GM18511 (cell line): ENCODE measurements at regions not wholly inside any gene's neighbourhood (a gene's known extent, or its start where the extent isn't known, plus 50 kb on each side); places are given as distances from the start of the nearest gene placed in this dataset.

ENCODE experiments used
- ATAC-seq: cut with Tn5 transposase; IDR thresholded peaks from one replicate; pipeline ENCODE4 v1.9.1; 2021; ENCODE audit warnings: mild to moderate bottlenecking, moderate library complexity; ENCODE audit not compliant: unreplicated experiment

GRCh38 chr18:25456334-25457010, 104.5 kb upstream of the ZNF521 start:
- ATAC-seq = no peak

- no peak for ATAC-seq
Observed at GRCh38 chr18:25455646-25456045, 103.7 kb upstream of the ZNF521 start.

GRCh38 chr18:25455159-25455558, 103.2 kb upstream of the ZNF521 start:
- no peak for ATAC-seq

- ATAC-seq = no peak
Observed at GRCh38 chr18:25454730-25455129, 102.8 kb upstream of the ZNF521 start.

- ATAC-seq = no peak
Observed at GRCh38 chr18:25454270-25454659, 102.3 kb upstream of the ZNF521 start.

- no peak for ATAC-seq
Observed at GRCh38 chr18:25453556-25454269, 101.7 kb upstream of the ZNF521 start.

- ATAC-seq = no peak
Observed at GRCh38 chr18:25451077-25451658, 99.2 kb upstream of the ZNF521 start.

GRCh38 chr18:25449046-25449445, 97.1 kb upstream of the ZNF521 start:
- ATAC-seq = no peak

GRCh38 chr18:25446972-25447371, 95.0 kb upstream of the ZNF521 start:
- ATAC-seq = peak; percentile 52

- no peak for ATAC-seq
Observed at GRCh38 chr18:25445430-25445829, 93.5 kb upstream of the ZNF521 start.

- no peak for ATAC-seq
Observed at GRCh38 chr18:25443776-25444175, 91.8 kb upstream of the ZNF521 start.

- no peak for ATAC-seq
Observed at GRCh38 chr18:25435149-25435782, 83.3 kb upstream of the ZNF521 start.

- ATAC-seq = no peak
Observed at GRCh38 chr18:25434745-25435144, 82.8 kb upstream of the ZNF521 start.

GRCh38 chr18:25433590-25433989, 81.6 kb upstream of the ZNF521 start:
- ATAC-seq = no peak

- no peak for ATAC-seq
Observed at GRCh38 chr18:25425024-25425423, 73.1 kb upstream of the ZNF521 start.

- ATAC-seq = no peak
Observed at GRCh38 chr18:25423760-25424159, 71.8 kb upstream of the ZNF521 start.

GRCh38 chr18:25423267-25423666, 71.3 kb upstream of the ZNF521 start:
- no peak for ATAC-seq

GRCh38 chr18:25422230-25422629, 70.3 kb upstream of the ZNF521 start:
- ATAC-seq = no peak

GRCh38 chr18:25420077-25420825, 68.3 kb upstream of the ZNF521 start:
- ATAC-seq = no peak

- no peak for ATAC-seq
Observed at GRCh38 chr18:25416374-25416773, 64.4 kb upstream of the ZNF521 start.

GRCh38 chr18:25409971-25410370, 58.0 kb upstream of the ZNF521 start:
- no peak for ATAC-seq
